DOHH2 (cell line): ENCODE measurements at regions not wholly inside any gene's neighbourhood (a gene's known extent, or its start where the extent isn't known, plus 50 kb on each side); places are given as distances from the start of the nearest gene placed in this dataset.

Source experiments
- H3F3A ChIP-seq: fragments of 200-600 bp; sonication (generic), shearing (Covaris generic); 2 replicates; pipeline ENCODE4 v1.6.0; 2016; ENCODE audit warnings: antibody characterized with exemption, mild to moderate bottlenecking; ENCODE audit not compliant: control insufficient read depth, insufficient read depth
- H3K27ac ChIP-seq: fragments of 200-600 bp; sonication (generic); 2 replicates; pipeline ENCODE4 v1.5.1; 2014; ENCODE audit warnings: low read depth, mild to moderate bottlenecking, low read length, moderate library complexity
- H3K27me3 ChIP-seq: fragments of 200-600 bp; sonication (generic); 2 replicates; pipeline ENCODE4 v1.6.1; 2014; ENCODE audit warnings: mild to moderate bottlenecking, low read length, mixed read lengths; ENCODE audit not compliant: control insufficient read depth
- H3K36me3 ChIP-seq: fragments of 200-600 bp; sonication (generic); 2 replicates; pipeline ENCODE4 v1.6.1; 2014; ENCODE audit warnings: mild to moderate bottlenecking, low read length, moderate library complexity, mixed read lengths; ENCODE audit not compliant: control insufficient read depth
- H3K4me1 ChIP-seq: fragments of 200-600 bp; sonication (generic); 2 replicates; pipeline ENCODE4 v1.6.1; 2014; ENCODE audit warnings: mild to moderate bottlenecking, low read length, mixed read lengths; ENCODE audit not compliant: control insufficient read depth
- H3K4me2 ChIP-seq: fragments of 200-600 bp; sonication (generic); 2 replicates; pipeline ENCODE4 v1.6.0; 2014; ENCODE audit warnings: mild to moderate bottlenecking, low read length, moderate library complexity
- H3K4me3 ChIP-seq: fragments of 200-600 bp; sonication (generic); 2 replicates; pipeline ENCODE4 v1.5.1; 2014; ENCODE audit warnings: mild to moderate bottlenecking, low read length, mixed read lengths
- H3K79me2 ChIP-seq: fragments of 200-600 bp; sonication (generic); 2 replicates; pipeline ENCODE4 v1.6.1; 2014; ENCODE audit warnings: mild to moderate bottlenecking, low read length, mixed read lengths; ENCODE audit not compliant: control insufficient read depth
- H3K9me2 ChIP-seq: fragments of 200-600 bp; sonication (generic); replicated peaks from 2 replicates; pipeline ENCODE4 v1.6.1; 2014; ENCODE audit warnings: mild to moderate bottlenecking, low read length, mixed read lengths; ENCODE audit not compliant: control insufficient read depth
- H3K9me3 ChIP-seq: fragments of 200-600 bp; sonication (generic); 2 replicates; pipeline ENCODE4 v1.6.1; 2014; ENCODE audit warnings: antibody characterized with exemption, low read length, mixed read lengths; ENCODE audit not compliant: control insufficient read depth, insufficient read depth
- H4K20me1 ChIP-seq: fragments of 200-600 bp; sonication (generic); 2 replicates; pipeline ENCODE4 v1.6.0; 2014; ENCODE audit warnings: low read depth, mild to moderate bottlenecking, antibody characterized with exemption, low read length, moderate library complexity; ENCODE audit not compliant: control insufficient read depth, insufficient read depth
- CTCF ChIP-seq: fragments of 200-600 bp; sonication (generic); IDR thresholded peaks from one replicate; pipeline ENCODE4 v1.5.1; 2014; ENCODE audit warnings: antibody characterized with exemption, mild to moderate bottlenecking, low read depth, low read length; ENCODE audit not compliant: poor library complexity, severe bottlenecking
- EZH2phosphoT487 ChIP-seq: fragments of 200-600 bp; sonication (generic); IDR thresholded peaks from 2 replicates; pipeline ENCODE4 v1.6.1; 2017; ENCODE audit warnings: borderline replicate concordance, mild to moderate bottlenecking, antibody characterized with exemption, low read length, moderate library complexity, mixed read lengths

- TF ChIP-seq EZH2phosphoT487 (no peak), CTCF (no peak)
- H3K36me3 ChIP-seq, result no peaks in the 10 kb centered on the region
- H4K20me1 ChIP-seq, result no peaks in the 10 kb centered on the region
- H3K9me3 ChIP-seq, result no peaks in the 10 kb centered on the region
- no peak overlapping the region for H3K27ac ChIP-seq
- H3K4me1 ChIP-seq, result no peaks in the 10 kb centered on the region
- H3K79me2 ChIP-seq, result no peaks in the 10 kb centered on the region
- H3K9me2 ChIP-seq, result no peaks in the 10 kb centered on the region
- H3K4me3 ChIP-seq, result no peak overlapping the region
- H3F3A ChIP-seq, result no peaks in the 10 kb centered on the region
- H3K4me2 ChIP-seq, result no peak overlapping the region
- H3K27me3 ChIP-seq, result peaks cover 3% of the 10 kb centered on the region
Measured at GRCh38 chr6:151733680-151734320, 73.7 kb upstream of the ESR1 start.

GRCh38 chr6:151738267-151738666 lies 69.2 kb upstream of the ESR1 start:
- Histone ChIP-seq H3K36me3 (no peaks in the 10 kb centered on the region), H3K9me2 (no peaks in the 10 kb centered on the region), H3K4me2 (no peak overlapping the region), H3K4me1 (no peaks in the 10 kb centered on the region), H3K9me3 (no peaks in the 10 kb centered on the region), H3K4me3 (no peak overlapping the region), H3K27ac (no peak overlapping the region), H4K20me1 (no peaks in the 10 kb centered on the region), H3K79me2 (no peaks in the 10 kb centered on the region), H3F3A (no peaks in the 10 kb centered on the region), H3K27me3 (peaks cover under 1% of the 10 kb centered on the region)
- TF ChIP-seq EZH2phosphoT487 (no peak), CTCF (no peak)

DNA sequence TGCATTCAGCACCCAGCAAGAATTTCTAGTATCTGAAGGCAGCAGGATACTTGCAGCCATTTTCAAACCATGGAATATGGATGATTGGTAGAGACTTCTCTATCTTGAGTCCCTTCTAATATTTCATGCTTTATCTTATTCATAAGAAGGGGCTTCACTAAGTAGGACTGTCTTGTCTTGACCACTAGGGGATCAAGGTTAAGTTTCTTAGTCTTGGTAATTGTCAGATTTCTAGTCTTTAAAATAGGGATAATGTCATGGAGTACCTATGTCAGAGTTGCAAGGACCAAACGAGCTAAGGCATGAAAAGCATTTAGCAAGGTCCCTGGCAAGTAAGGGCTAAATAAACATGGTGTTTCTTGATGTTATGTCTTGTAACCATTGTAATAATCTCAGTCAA lies 68.5 kb upstream of the ESR1 start:
- no peaks in the 10 kb centered on the region for H3K9me2 ChIP-seq
- no peaks in the 10 kb centered on the region for H3K36me3 ChIP-seq
- no peak overlapping the region for H3K27ac ChIP-seq
- H3K27me3 ChIP-seq, result no peaks in the 10 kb centered on the region
- TF ChIP-seq EZH2phosphoT487, result no peak
- TF ChIP-seq CTCF, result peak; percentile 19
- no peaks in the 10 kb centered on the region for H3K79me2 ChIP-seq
- no peaks in the 10 kb centered on the region for H4K20me1 ChIP-seq
- no peaks in the 10 kb centered on the region for H3K9me3 ChIP-seq
- H3K4me2 ChIP-seq, result no peak overlapping the region
- no peak overlapping the region for H3K4me3 ChIP-seq
- no peaks in the 10 kb centered on the region for H3F3A ChIP-seq
- H3K4me1 ChIP-seq, result no peaks in the 10 kb centered on the region
